Mesendoderm (in vitro differentiated cells): ENCODE measurements at regions not wholly inside any gene's neighbourhood (a gene's known extent, or its start where the extent isn't known, plus 50 kb on each side); places are given as distances from the start of the nearest gene placed in this dataset.
A peak's percentile ranks its signal among the peaks of the same experiment; 100 is the strongest.
"Not testable (repeated sequence)": the region's sequence is repeated elsewhere in the genome, so short reads cannot be mapped to it uniquely, and the experiment has no call there.

ENCODE experiments used
- DNase-seq: peaks from one replicate; pipeline ENCODE4 v3.0.0; 2013
- H2AK5ac ChIP-seq: 2 replicates; pipeline ENCODE4 v1.6.1; 2013; ENCODE audit warnings: low read length, inconsistent platforms
- H2BK120ac ChIP-seq: 2 replicates; pipeline ENCODE4 v1.6.1; 2013; ENCODE audit warnings: low read depth, mild to moderate bottlenecking, low read length, moderate library complexity, mixed read lengths
- H2BK15ac ChIP-seq: replicated peaks from 2 replicates; pipeline ENCODE4 v1.6.1; 2013; ENCODE audit warnings: low read depth, mild to moderate bottlenecking, moderate library complexity
- H2BK5ac ChIP-seq: 2 replicates; pipeline ENCODE4 v1.6.1; 2013; ENCODE audit warnings: low read length, inconsistent platforms
- H3K18ac ChIP-seq: 2 replicates; pipeline ENCODE4 v1.6.1; 2013; ENCODE audit warnings: mild to moderate bottlenecking, low read length, mixed read lengths
- H3K23ac ChIP-seq: one replicate; pipeline ENCODE4 v1.6.1; 2013; ENCODE audit warnings: low read length
- H3K27ac ChIP-seq: 2 replicates; pipeline ENCODE4 v1.5.1; 2013; ENCODE audit warnings: low read depth, mild to moderate bottlenecking, inconsistent platforms, low read length, moderate library complexity
- H3K27me3 ChIP-seq: 2 replicates; pipeline ENCODE4 v1.6.1; 2013; ENCODE audit warnings: low read length, control low read depth, mild to moderate bottlenecking, inconsistent platforms; ENCODE audit not compliant: insufficient read depth, poor library complexity
- H3K36me3 ChIP-seq: 2 replicates; pipeline ENCODE4 v1.6.1; 2013; ENCODE audit warnings: low read length, inconsistent platforms; ENCODE audit not compliant: control insufficient read depth, insufficient read depth
- H3K4ac ChIP-seq: one replicate; pipeline ENCODE4 v1.6.1; 2013; ENCODE audit warnings: low read depth, mild to moderate bottlenecking, low read length, moderate library complexity
- H3K4me1 ChIP-seq: 2 replicates; pipeline ENCODE4 v1.6.1; 2013; ENCODE audit warnings: low read depth, low read length, inconsistent platforms; ENCODE audit not compliant: control insufficient read depth
- H3K4me2 ChIP-seq: 2 replicates; pipeline ENCODE4 v1.6.1; 2013; ENCODE audit warnings: low read length
- H3K4me3 ChIP-seq: 2 replicates; pipeline ENCODE4 v1.5.1; 2013; ENCODE audit warnings: mild to moderate bottlenecking, low read length
- H3K56ac ChIP-seq: one replicate; pipeline ENCODE4 v1.6.1; 2013; ENCODE audit warnings: low read length
- H3K79me1 ChIP-seq: 2 replicates; pipeline ENCODE4 v1.6.1; 2013; ENCODE audit warnings: low read length, inconsistent platforms
- H3K79me2 ChIP-seq: 2 replicates; pipeline ENCODE4 v1.6.1; 2013; ENCODE audit warnings: mild to moderate bottlenecking, low read length; ENCODE audit not compliant: control insufficient read depth, insufficient read depth
- H3K9ac ChIP-seq: 2 replicates; pipeline ENCODE4 v1.6.1; 2013; ENCODE audit warnings: low read length, inconsistent platforms
- H4K5ac ChIP-seq: one replicate; pipeline ENCODE4 v1.6.1; 2013; ENCODE audit warnings: low read length
- H4K8ac ChIP-seq: one replicate; pipeline ENCODE4 v1.6.1; 2013; ENCODE audit warnings: low read depth, mild to moderate bottlenecking, control low read depth, low read length, moderate library complexity
- WGBS: extraction: QIAGEN DNeasy Blood & Tissue Kit; methylation state at CpG from one replicate; pipeline ENCODE4 v1.1.7; 2013; ENCODE audit warnings: low lambda C conversion rate, missing lambda C conversion rate; ENCODE audit not compliant: insufficient coverage; ENCODE audit errors: extremely low coverage; 5-methylcytosine and 5-hydroxymethylcytosine counted together

DNA sequence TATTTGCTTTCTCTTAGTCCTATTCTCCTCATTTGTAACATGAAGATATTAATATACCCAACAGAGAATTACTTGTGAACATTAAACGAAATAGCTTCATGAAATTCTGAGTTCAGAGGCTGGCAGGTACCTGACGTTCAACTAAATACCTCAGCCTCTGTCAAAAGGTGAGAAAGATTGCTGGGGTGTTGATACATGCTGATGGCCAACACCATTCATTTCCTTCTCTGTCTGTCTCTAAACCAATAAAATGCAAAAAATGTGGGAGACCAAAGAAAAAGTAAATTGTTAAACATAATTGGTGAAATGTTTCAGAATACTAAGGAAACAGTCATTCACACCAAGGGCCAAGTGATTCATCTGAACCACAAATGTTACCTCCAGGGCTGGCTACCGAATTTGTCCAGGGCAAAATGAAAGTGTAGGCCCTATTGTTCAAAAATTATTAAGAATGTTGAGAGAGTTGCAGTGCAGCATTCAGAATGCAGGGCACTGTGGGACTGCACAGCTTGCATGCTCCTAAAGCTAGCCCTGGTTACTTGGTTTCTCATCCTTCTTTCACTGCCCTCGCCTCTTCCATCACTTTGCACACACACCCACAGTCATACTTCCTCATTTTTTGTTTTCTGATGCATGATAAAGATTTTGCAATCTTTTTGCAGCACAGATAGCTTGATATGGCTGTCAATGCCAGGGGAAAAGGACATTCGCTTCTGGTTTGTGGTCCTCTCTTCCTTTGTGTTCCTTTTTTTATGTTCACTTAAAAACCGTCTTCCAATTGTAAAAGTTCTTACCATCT, 414.3 kb upstream of the NR5A2 start:
- Histone ChIP-seq H3K9ac (no peak overlapping the region), H3K27me3 (no peaks in the 10 kb centered on the region), H3K4me3 (no peak overlapping the region), H2BK15ac (no peak overlapping the region), H3K79me1 (no peaks in the 10 kb centered on the region), H2BK120ac (no peak overlapping the region), H3K18ac (no peak overlapping the region), H4K8ac (no peak overlapping the region), H3K4ac (no peak overlapping the region), H3K4me2 (no peak overlapping the region), H4K5ac (no peak overlapping the region), H2BK5ac (no peak overlapping the region), H3K23ac (no peak overlapping the region), H3K79me2 (no peaks in the 10 kb centered on the region), H3K36me3 (no peaks in the 10 kb centered on the region), H3K56ac (no peak overlapping the region), H2AK5ac (no peak overlapping the region), H3K27ac (no peak overlapping the region), H3K4me1 (no peaks in the 10 kb centered on the region)
- DNase-seq = no peak
- no CpG with 5 or more reads among the region's 6 CpGs for WGBS

DNA sequence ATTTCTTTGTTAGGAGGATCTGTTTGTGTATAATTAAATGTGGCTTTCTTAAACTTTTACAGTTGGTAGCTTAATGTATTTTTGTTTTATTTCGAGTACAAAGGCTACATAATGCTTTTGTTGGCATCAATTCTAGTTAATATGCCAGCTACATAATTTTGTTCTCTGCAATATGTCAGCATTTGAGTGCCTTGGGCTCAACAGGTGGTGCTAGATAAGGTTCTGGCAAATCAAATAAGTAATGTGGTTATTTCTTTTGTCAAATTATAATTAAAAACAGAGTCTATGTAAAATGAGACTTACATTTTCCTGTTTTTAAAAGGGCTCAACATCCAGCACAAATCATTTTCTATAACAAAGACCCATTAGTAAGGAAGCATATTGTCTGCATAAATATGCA, 410.6 kb upstream of the NR5A2 start:
- Histone ChIP-seq H3K4me1 (no peaks in the 10 kb centered on the region), H2BK15ac (no peak overlapping the region), H4K8ac (no peak overlapping the region), H3K18ac (no peak overlapping the region), H3K23ac (no peak overlapping the region), H3K4ac (no peak overlapping the region), H3K27me3 (no peaks in the 10 kb centered on the region), H3K56ac (no peak overlapping the region), H2AK5ac (no peak overlapping the region), H3K79me2 (no peaks in the 10 kb centered on the region), H3K4me2 (no peak overlapping the region), H2BK120ac (no peak overlapping the region), H3K27ac (no peak overlapping the region), H3K79me1 (no peaks in the 10 kb centered on the region), H3K4me3 (no peak overlapping the region), H3K9ac (no peak overlapping the region), H2BK5ac (no peak overlapping the region), H3K36me3 (no peaks in the 10 kb centered on the region), H4K5ac (no peak overlapping the region)
- DNase-seq = no peak
- no CpG with 5 or more reads among the region's 1 CpG for WGBS

DNA sequence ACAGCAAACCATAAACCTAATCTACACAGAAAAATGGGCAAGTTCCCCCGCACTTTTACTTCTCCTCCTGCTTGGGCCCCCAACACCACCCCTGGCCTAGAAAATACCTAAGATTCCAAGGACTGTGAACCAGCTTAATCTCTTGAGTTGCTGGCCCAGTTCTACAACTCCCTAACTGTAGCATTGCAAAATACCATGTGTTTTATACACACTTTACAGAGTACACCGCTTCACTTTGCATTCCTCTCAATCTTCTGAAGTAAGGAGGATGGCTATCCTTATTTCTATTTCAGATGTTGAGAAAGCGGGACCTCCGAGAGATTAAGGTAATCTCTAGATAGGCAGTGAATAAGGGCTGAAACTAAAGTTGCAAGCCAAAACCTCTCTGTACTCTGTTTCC, 408.3 kb upstream of the NR5A2 start:
- Histone ChIP-seq H2BK15ac (no peak overlapping the region), H2BK120ac (no peak overlapping the region), H4K8ac (no peak overlapping the region), H3K9ac (no peak overlapping the region), H3K18ac (no peak overlapping the region), H3K4me2 (no peak overlapping the region), H3K4ac (no peak overlapping the region), H3K23ac (no peak overlapping the region), H2BK5ac (no peak overlapping the region), H3K27ac (no peak overlapping the region), H3K4me1 (no peaks in the 10 kb centered on the region), H3K79me1 (no peaks in the 10 kb centered on the region), H4K5ac (no peak overlapping the region), H3K56ac (no peak overlapping the region), H3K79me2 (no peaks in the 10 kb centered on the region), H3K4me3 (no peak overlapping the region), H2AK5ac (no peak overlapping the region), H3K27me3 (no peaks in the 10 kb centered on the region), H3K36me3 (no peaks in the 10 kb centered on the region)
- no CpG with 5 or more reads among the region's 4 CpGs for WGBS
- peak; percentile 18 for DNase-seq

DNA sequence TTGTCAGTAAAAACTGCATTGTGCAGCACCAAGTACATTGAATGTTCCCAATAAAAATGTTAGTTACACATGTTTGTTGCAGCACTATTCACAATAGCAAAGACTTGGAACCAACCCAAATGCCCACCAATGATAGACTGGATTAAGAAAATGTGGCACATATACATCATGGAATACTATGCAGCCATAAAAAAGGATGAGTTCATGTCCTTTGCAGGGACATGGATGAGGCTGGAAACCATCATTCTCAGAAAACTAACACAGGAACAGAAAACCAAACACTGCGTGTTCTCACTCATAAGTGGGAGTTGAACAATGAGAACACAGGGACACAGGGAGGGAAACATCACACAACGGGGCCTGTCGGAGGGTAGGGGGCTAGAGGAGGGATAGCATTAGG, 401.3 kb upstream of the NR5A2 start:
- H3K36me3 ChIP-seq, H2BK15ac ChIP-seq, H3K4me3 ChIP-seq, H3K56ac ChIP-seq, H3K27me3 ChIP-seq, H3K23ac ChIP-seq, H3K18ac ChIP-seq, H3K27ac ChIP-seq, DNase-seq, H3K79me2 ChIP-seq, H3K4me2 ChIP-seq, H3K79me1 ChIP-seq, H2AK5ac ChIP-seq, H2BK120ac ChIP-seq, H3K9ac ChIP-seq, H3K4ac ChIP-seq, H3K4me1 ChIP-seq, H4K5ac ChIP-seq, H4K8ac ChIP-seq, H2BK5ac ChIP-seq: not testable (repeated sequence)
- no CpG with 5 or more reads among the region's 3 CpGs for WGBS

- Histone ChIP-seq H3K56ac (no peak overlapping the region), H4K5ac (no peak overlapping the region), H3K9ac (no peak overlapping the region), H2BK120ac (no peak overlapping the region), H2AK5ac (no peak overlapping the region), H3K27ac (no peak overlapping the region), H3K18ac (no peak overlapping the region), H3K27me3 (no peaks in the 10 kb centered on the region), H3K4me2 (no peak overlapping the region), H2BK15ac (no peak overlapping the region), H3K23ac (no peak overlapping the region), H3K79me2 (no peaks in the 10 kb centered on the region), H3K4me3 (no peak overlapping the region), H3K79me1 (no peaks in the 10 kb centered on the region), H2BK5ac (no peak overlapping the region), H4K8ac (no peak overlapping the region), H3K4me1 (no peaks in the 10 kb centered on the region), H3K36me3 (no peaks in the 10 kb centered on the region), H3K4ac (no peak overlapping the region)
- no CpG with 5 or more reads among the region's 4 CpGs for WGBS
- no peak for DNase-seq
Observed at GRCh38 chr1:199629624-199630023, 397.9 kb upstream of the NR5A2 start.

- H2AK5ac ChIP-seq = no peak overlapping the region
- no peak overlapping the region for H3K56ac ChIP-seq
- WGBS = no CpG with 5 or more reads among the region's 1 CpG
- H3K4me2 ChIP-seq = no peak overlapping the region
- H2BK15ac ChIP-seq = no peak overlapping the region
- no peaks in the 10 kb centered on the region for H3K36me3 ChIP-seq
- H3K27ac ChIP-seq = no peak overlapping the region
- no peak overlapping the region for H3K18ac ChIP-seq
- H3K27me3 ChIP-seq = no peaks in the 10 kb centered on the region
- no peaks in the 10 kb centered on the region for H3K79me2 ChIP-seq
- H3K4me1 ChIP-seq = no peaks in the 10 kb centered on the region
- H2BK5ac ChIP-seq = no peak overlapping the region
- no peak overlapping the region for H2BK120ac ChIP-seq
- H3K4me3 ChIP-seq = no peak overlapping the region
- H3K4ac ChIP-seq = no peak overlapping the region
- no peak overlapping the region for H3K23ac ChIP-seq
- no peak overlapping the region for H4K8ac ChIP-seq
- no peak overlapping the region for H3K9ac ChIP-seq
- H3K79me1 ChIP-seq = no peaks in the 10 kb centered on the region
- no peak overlapping the region for H4K5ac ChIP-seq
- no peak for DNase-seq
Observed at GRCh38 chr1:199639453-199639852, 388.1 kb upstream of the NR5A2 start.
